Endothelial cell of umbilical vein (primary cell): ENCODE measurements at regions not wholly inside any gene's neighbourhood (a gene's known extent, or its start where the extent isn't known, plus 50 kb on each side); places are given as distances from the start of the nearest gene placed in this dataset.

Source experiments
- BruUV-seq: library from RNA; stranded (reverse); fragments of 400-500 nt; replicated peaks from 2 replicates; lab custom pipeline; 2021; lab: Mats Ljungman, UMichigan
- CTCF ChIA-PET: fragments of 300-600, 350-600 bp; sonication (Branson Sonifier 250); formaldehyde crosslinking; loops from one replicate; lab custom pipeline; 2021; ENCODE audit warnings: antibody characterized with exemption, inconsistent platforms; lab: Charles Lee
- POLR2A ChIA-PET: fragments of 300-600, 350-600 bp; sonication (Branson Sonifier 250); formaldehyde crosslinking; loops from one replicate; lab custom pipeline; 2021; ENCODE audit warnings: antibody characterized with exemption, inconsistent platforms; lab: Charles Lee
- DNase-seq: peaks from one replicate; pipeline ENCODE4 v3.0.0-alpha.2; 2011; ENCODE audit warnings: low read depth, low spot score
- FAIRE-seq: peaks from 2 replicates; lab custom pipeline; 2011; peaks lifted over from hg19 to GRCh38; lab: Jason Lieb, UNC
- H2AFZ ChIP-seq: 2 replicates; pipeline ENCODE4 v1.6.0; 2012; ENCODE audit warnings: low read depth, low read length, control low read depth, inconsistent platforms
- H3K27ac ChIP-seq: 2 replicates; pipeline ENCODE4 v1.5.1; 2011; ENCODE audit warnings: low read depth, mild to moderate bottlenecking, control low read depth, low read length, moderate library complexity; ENCODE audit not compliant: insufficient read depth
- H3K27me3 ChIP-seq, 2 experiments: 2 replicates each; pipeline versions ENCODE4 v1.6.0 to v1.6.1; 2011; ENCODE audit warnings: low read length in 2 of 2, mixed read lengths in 1 of 2; ENCODE audit not compliant: control insufficient read depth in 2 of 2, insufficient read depth in 2 of 2
- H3K36me3 ChIP-seq, 2 experiments: 2 replicates in 1 of 2; 3 replicates in 1 of 2; pipeline ENCODE4 v1.5.1; 2011; ENCODE audit warnings: low read length in 2 of 2, mild to moderate bottlenecking in 1 of 2, moderate library complexity in 1 of 2; ENCODE audit not compliant: control insufficient read depth in 2 of 2, insufficient read depth in 2 of 2; ENCODE audit errors: extremely low read depth in 1 of 2
- H3K4me1 ChIP-seq: 3 replicates; pipeline ENCODE4 v1.5.1; 2011; ENCODE audit warnings: mild to moderate bottlenecking, low read length; ENCODE audit not compliant: control insufficient read depth, insufficient read depth; ENCODE audit errors: extremely low read depth
- H3K4me2 ChIP-seq: 2 replicates; pipeline ENCODE4 v1.6.1; 2011; ENCODE audit warnings: low read length, control low read depth, mixed read lengths; ENCODE audit not compliant: insufficient read depth
- H3K4me3 ChIP-seq, 3 experiments: fragments of 200-600 bp in 1 of 3; sonication (generic), shearing (Covaris generic) in 1 of 3; replicated peaks in 1 of 3; 2 replicates each; pipeline ENCODE4 v1.5.1; 2011 to 2016; ENCODE audit warnings: control low read depth in 3 of 3, low read length in 3 of 3, mild to moderate bottlenecking in 2 of 3, inconsistent platforms in 1 of 3, low read depth in 1 of 3, moderate library complexity in 1 of 3; ENCODE audit not compliant: insufficient read depth in 1 of 3
- H3K79me2 ChIP-seq: 2 replicates; pipeline ENCODE4 v1.6.0; 2012; ENCODE audit warnings: low read length, inconsistent platforms; ENCODE audit not compliant: control insufficient read depth, insufficient read depth
- H3K9ac ChIP-seq: replicated peaks from 2 replicates; pipeline ENCODE3; 2011; ENCODE audit warnings: low read length, control low read depth; ENCODE audit not compliant: insufficient read depth; ENCODE audit errors: extremely low read depth
- H3K9me1 ChIP-seq: replicated peaks from 3 replicates; pipeline ENCODE4 v1.6.0; 2011; ENCODE audit warnings: mild to moderate bottlenecking, low read length; ENCODE audit not compliant: control insufficient read depth, insufficient read depth; ENCODE audit errors: extremely low read depth
- H3K9me3 ChIP-seq: replicated peaks from 2 replicates; pipeline ENCODE4 v1.5.1; 2012; ENCODE audit warnings: low read length, inconsistent platforms; ENCODE audit not compliant: control insufficient read depth, insufficient read depth
- H4K20me1 ChIP-seq: replicated peaks from 2 replicates; pipeline ENCODE3; 2011; ENCODE audit warnings: mild to moderate bottlenecking, low read length; ENCODE audit not compliant: control insufficient read depth, insufficient read depth; ENCODE audit errors: extremely low read depth
- CTCF ChIP-seq, 2 donors: IDR thresholded peaks; 1 replicate in 1 of 2; 2 replicates in 1 of 2; pipeline ENCODE4 v1.5.1; 2011; ENCODE audit warnings: low read length in 2 of 2, mild to moderate bottlenecking in 2 of 2, moderate library complexity in 2 of 2, control low read depth in 1 of 2, inconsistent platforms in 1 of 2, low read depth in 1 of 2; ENCODE audit not compliant: insufficient read depth in 1 of 2; ENCODE audit errors: extremely low read depth in 1 of 2
- EZH2 ChIP-seq: IDR thresholded peaks from 2 replicates; pipeline ENCODE4 v1.6.1; 2012; ENCODE audit warnings: borderline replicate concordance, low read depth, mild to moderate bottlenecking, moderate library complexity, low read length, inconsistent platforms; ENCODE audit not compliant: severe bottlenecking
- FOS ChIP-seq: IDR thresholded peaks from 2 replicates; pipeline ENCODE4 v1.6.1; 2011; ENCODE audit warnings: mild to moderate bottlenecking, low read length, moderate library complexity, borderline replicate concordance; ENCODE audit not compliant: insufficient read depth
- GATA2 ChIP-seq: IDR thresholded peaks from 2 replicates; pipeline ENCODE4 v1.7.0; 2011; ENCODE audit warnings: low read depth, mild to moderate bottlenecking, moderate library complexity, mixed read lengths, low read length; ENCODE audit not compliant: insufficient read length, insufficient read depth
- JUN ChIP-seq: IDR thresholded peaks from 2 replicates; pipeline ENCODE4 v1.6.1; 2011; ENCODE audit warnings: borderline replicate concordance, low read depth; ENCODE audit not compliant: insufficient read length, insufficient read depth
- MAX ChIP-seq: IDR thresholded peaks from 2 replicates; pipeline ENCODE4 v1.6.1; 2011; ENCODE audit not compliant: insufficient read depth, insufficient read length
- MYC ChIP-seq: IDR thresholded peaks from one replicate; pipeline ENCODE4 v1.6.1; 2011; ENCODE audit warnings: mild to moderate bottlenecking, low read depth, low read length
- POLR2A ChIP-seq: IDR thresholded peaks from 2 replicates; pipeline ENCODE4 v1.6.1; 2012; ENCODE audit warnings: low read depth, mild to moderate bottlenecking, control low read depth, low read length
- POLR2AphosphoS5 ChIP-seq: IDR thresholded peaks from 2 replicates; pipeline ENCODE4 v1.6.1; 2012; ENCODE audit warnings: low read depth, mild to moderate bottlenecking, control low read depth, low read length, moderate library complexity; ENCODE audit not compliant: insufficient read depth
- dilution Hi-C: fragments of 300-500 bp; cut with MboI; formaldehyde crosslinking; loops from one replicate; pipeline ENCODE4 v1.15.0; 2019; ENCODE audit warnings: low sequenced_read_pairs; ENCODE audit not compliant: extremely low pct_ligation_motif_present
- intact Hi-C: fragments of 100-400 bp; cut with micrococcal nuclease; formaldehyde crosslinking; loops from one replicate; pipeline ENCODE4 v1.10.0; 2022

GRCh38 chr1:115565791-115566190, 76.0 kb upstream of the VANGL1 start:
- H3K27me3 ChIP-seq: peaks cover 5 to 28% of the 10 kb centered on the region in 2 experiments
- H2AFZ ChIP-seq: no peak overlapping the region
- CTCF ChIA-PET: interaction anchor here (0.9 to 1.2 kb wide), 2 partner anchors 30 to 141 kb away, joined by 3 read pairs; no protein-coding TSS in a partner anchor
- BruUV-seq: no TSS peak
- DNase-seq: no peak
- intact Hi-C loops (no loop called here), dilution Hi-C loops (no loop called here)
- H3K4me3 ChIP-seq: no peak overlapping the region
- H3K9me3 ChIP-seq: no peaks in the 10 kb centered on the region
- no peak overlapping the region for H3K27ac ChIP-seq
- no peak overlapping the region for H3K4me2 ChIP-seq
- H3K4me1 ChIP-seq: no peaks in the 10 kb centered on the region
- POLR2A ChIA-PET: no interaction called here
- no peak overlapping the region for H3K9ac ChIP-seq
- TF ChIP-seq GATA2 (no peak), FOS (no peak), POLR2A (no peak), CTCF (IDR thresholded peaks at IDR 0.05; ENCODE audit: extremely low read depth in 1 of 2, insufficient read depth in 1 of 2, low read depth in 1 of 2, low read length in 2 of 2) (no peak), EZH2 (no peak), MYC (no peak), JUN (no peak), POLR2AphosphoS5 (no peak), MAX (no peak)
- H3K79me2 ChIP-seq: no peaks in the 10 kb centered on the region
- no peaks in the 10 kb centered on the region for H3K36me3 ChIP-seq
- H4K20me1 ChIP-seq: no peaks in the 10 kb centered on the region
- FAIRE-seq: no peak
- H3K9me1 ChIP-seq: no peaks in the 10 kb centered on the region
